Right atrium auricular region (tissue), 2 donors: ENCODE measurements at regions not wholly inside any gene's neighbourhood (a gene's known extent, or its start where the extent isn't known, plus 50 kb on each side); places are given as distances from the start of the nearest gene placed in this dataset.

Source experiments
- DNase-seq: peaks from one replicate; pipeline ENCODE4 v3.0.0-alpha.2; 2019; ENCODE audit warnings: low spot score
- H3K27ac ChIP-seq, 2 donors: fragments of 200-600 bp; sonication (generic); 1 replicate in 1 of 2; 2 replicates in 1 of 2; pipeline ENCODE4 v1.5.1; 2016 to 2019
- H3K27me3 ChIP-seq, 2 donors: fragments of 200-600 bp; sonication (generic); one replicate each; pipeline versions ENCODE4 v1.5.1 to v1.6.0; 2017 to 2019
- H3K36me3 ChIP-seq: fragments of 200-600 bp; sonication (generic); one replicate; pipeline ENCODE4 v1.5.1; 2016
- H3K4me1 ChIP-seq, 2 donors: fragments of 200-600 bp; sonication (generic); one replicate each; pipeline versions ENCODE4 v1.5.1 to v1.6.0; 2017 to 2019
- H3K4me3 ChIP-seq, 2 donors: fragments of 200-600 bp; sonication (generic); 1 replicate in 1 of 2; 2 replicates in 1 of 2; pipeline ENCODE4 v1.5.1; 2017 to 2019; ENCODE audit warnings: mild to moderate bottlenecking in 1 of 2, moderate library complexity in 1 of 2
- H3K9me3 ChIP-seq, 2 donors: fragments of 200-600 bp; sonication (generic); one replicate each; pipeline ENCODE4 v1.5.1; 2019
- CTCF ChIP-seq, 2 donors: fragments of 200-600 bp; sonication (generic); IDR thresholded peaks; one replicate each; pipeline ENCODE4 v1.5.1; 2019; ENCODE audit warnings: antibody characterized with exemption in 2 of 2

- no peak for DNase-seq
- no peaks in the 10 kb centered on the region for H3K27me3 ChIP-seq
Observed at GRCh38 chr10:128529225-128529624, 403.0 kb upstream of the MKI67 start.

GRCh38 chr10:128530301-128530700 lies 404.1 kb upstream of the MKI67 start:
- Histone ChIP-seq H3K36me3 (no peaks in the 10 kb centered on the region), H3K4me3 (no peak overlapping the region), H3K9me3 (no peaks in the 10 kb centered on the region), H3K4me1 (no peaks in the 10 kb centered on the region), H3K27me3 (no peaks in the 10 kb centered on the region), H3K27ac (no peak overlapping the region)
- DNase-seq: no peak
- peak; percentile 21 to 71 for TF ChIP-seq CTCF (IDR thresholded peaks at IDR 0.05)

More at GRCh38 chr10:128529225-128529624, 403.0 kb upstream of the MKI67 start:
- no peaks in the 10 kb centered on the region for H3K36me3 ChIP-seq
- peaks cover 0 to 8% of the 10 kb centered on the region in 2 donors for H3K4me1 ChIP-seq
- no peak for TF ChIP-seq CTCF (IDR thresholded peaks at IDR 0.05)
- H3K9me3 ChIP-seq: no peaks in the 10 kb centered on the region
- no peak overlapping the region for H3K27ac ChIP-seq
- no peak overlapping the region for H3K4me3 ChIP-seq

- no peak overlapping the region for H3K4me3 ChIP-seq
- H3K36me3 ChIP-seq: no peaks in the 10 kb centered on the region
- no peak for TF ChIP-seq CTCF (IDR thresholded peaks at IDR 0.05)
- DNase-seq: no peak
- no peaks in the 10 kb centered on the region for H3K4me1 ChIP-seq
- no peak overlapping the region for H3K27ac ChIP-seq
- no peaks in the 10 kb centered on the region for H3K9me3 ChIP-seq
- no peaks in the 10 kb centered on the region for H3K27me3 ChIP-seq
Observed at GRCh38 chr10:128530946-128531345, 404.7 kb upstream of the MKI67 start.

- Histone ChIP-seq H3K27ac (no peak overlapping the region), H3K27me3 (no peaks in the 10 kb centered on the region), H3K9me3 (no peaks in the 10 kb centered on the region), H3K4me3 (no peak overlapping the region), H3K4me1 (no peaks in the 10 kb centered on the region), H3K36me3 (no peaks in the 10 kb centered on the region)
- TF ChIP-seq CTCF (IDR thresholded peaks at IDR 0.05): no peak
- DNase-seq: no peak
Observed at GRCh38 chr10:128534686-128535085, 408.5 kb upstream of the MKI67 start.

- TF ChIP-seq CTCF (IDR thresholded peaks at IDR 0.05): no peak
- Histone ChIP-seq H3K4me3 (no peak overlapping the region), H3K36me3 (no peaks in the 10 kb centered on the region), H3K9me3 (no peaks in the 10 kb centered on the region), H3K4me1 (peaks cover 0 to 10% of the 10 kb centered on the region in 2 donors), H3K27me3 (no peaks in the 10 kb centered on the region), H3K27ac (no peak overlapping the region)
- no peak for DNase-seq
Observed at GRCh38 chr10:128536259-128536658, 410.0 kb upstream of the MKI67 start.

GRCh38 chr10:128537834-128538330 lies 411.7 kb upstream of the MKI67 start:
- DNase-seq: no peak
- no peaks in the 10 kb centered on the region for H3K36me3 ChIP-seq
- H3K4me1 ChIP-seq: peaks cover 0 to 16% of the 10 kb centered on the region in 2 donors
- no peak overlapping the region for H3K4me3 ChIP-seq
- no peak for TF ChIP-seq CTCF (IDR thresholded peaks at IDR 0.05)
- no peaks in the 10 kb centered on the region for H3K9me3 ChIP-seq
- H3K27ac ChIP-seq: no peak overlapping the region
- H3K27me3 ChIP-seq: no peaks in the 10 kb centered on the region
